Stimulated activated naive CD8-positive, alpha-beta T cell treated with anti-CD3 and anti-CD28 coated beads, Interleukin-15, Interleukin-2, amounts not matched to agents 100 ng/mL and 50 ng/mL, for 24 hours (primary cell): ENCODE measurements at regions not wholly inside any gene's neighbourhood (a gene's known extent, or its start where the extent isn't known, plus 50 kb on each side); places are given as distances from the start of the nearest gene placed in this dataset.

Experiments used
- H3K27ac Mint-ChIP-seq: one replicate; pipeline ENCODE4 v1.8.0; 2021; ENCODE audit warnings: mild to moderate bottlenecking, mixed read lengths
- H3K27me3 Mint-ChIP-seq: one replicate; pipeline ENCODE4 v1.8.0; 2021; ENCODE audit warnings: mixed read lengths
- H3K36me3 Mint-ChIP-seq: one replicate; pipeline ENCODE4 v1.8.0; 2021; ENCODE audit warnings: low read depth, mixed read lengths
- H3K4me1 Mint-ChIP-seq: one replicate; pipeline ENCODE4 v1.8.0; 2021; ENCODE audit warnings: low read depth, mixed read lengths
- H3K4me3 Mint-ChIP-seq: one replicate; pipeline ENCODE4 v1.8.0; 2021; ENCODE audit warnings: mild to moderate bottlenecking, mixed read lengths
- H3K9me3 Mint-ChIP-seq: one replicate; pipeline ENCODE4 v1.8.0; 2021; ENCODE audit warnings: mixed read lengths

GRCh38 chr13:85603735-85604134 lies 195.5 kb downstream of the SLITRK6 start:
- Mint-ChIP-seq H3K27ac (no peak overlapping the region), H3K27me3 (no peaks in the 10 kb centered on the region), H3K4me1 (no peaks in the 10 kb centered on the region), H3K9me3 (peaks cover 13% of the 10 kb centered on the region), H3K4me3 (no peak overlapping the region), H3K36me3 (no peaks in the 10 kb centered on the region)

DNA sequence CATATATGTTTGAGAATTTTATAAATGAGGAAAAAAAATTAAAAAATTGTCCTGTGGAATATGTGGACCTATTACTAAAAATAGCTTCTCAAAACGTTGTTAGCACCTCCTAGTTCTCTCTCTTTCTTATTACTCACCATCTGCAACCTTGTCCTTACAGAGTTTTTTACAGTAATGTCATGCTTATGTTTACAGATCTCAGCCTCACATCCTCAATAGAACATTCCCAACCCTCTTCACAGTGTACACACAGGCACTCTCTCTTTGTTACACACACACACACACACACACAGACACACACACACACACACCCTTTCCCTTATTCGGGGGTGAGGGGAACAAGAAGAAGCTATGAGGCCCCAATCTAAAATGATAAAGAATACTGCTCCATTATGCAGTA lies 197.7 kb downstream of the SLITRK6 start:
- H3K4me1 Mint-ChIP-seq, result no peaks in the 10 kb centered on the region
- H3K4me3 Mint-ChIP-seq, result no peak overlapping the region
- peaks cover 13% of the 10 kb centered on the region for H3K9me3 Mint-ChIP-seq
- H3K27me3 Mint-ChIP-seq, result no peaks in the 10 kb centered on the region
- H3K36me3 Mint-ChIP-seq, result no peaks in the 10 kb centered on the region
- H3K27ac Mint-ChIP-seq, result no peak overlapping the region

GRCh38 chr13:85597790-85598500 lies 201.3 kb downstream of the SLITRK6 start:
- H3K4me3 Mint-ChIP-seq, result no peak overlapping the region

DNA sequence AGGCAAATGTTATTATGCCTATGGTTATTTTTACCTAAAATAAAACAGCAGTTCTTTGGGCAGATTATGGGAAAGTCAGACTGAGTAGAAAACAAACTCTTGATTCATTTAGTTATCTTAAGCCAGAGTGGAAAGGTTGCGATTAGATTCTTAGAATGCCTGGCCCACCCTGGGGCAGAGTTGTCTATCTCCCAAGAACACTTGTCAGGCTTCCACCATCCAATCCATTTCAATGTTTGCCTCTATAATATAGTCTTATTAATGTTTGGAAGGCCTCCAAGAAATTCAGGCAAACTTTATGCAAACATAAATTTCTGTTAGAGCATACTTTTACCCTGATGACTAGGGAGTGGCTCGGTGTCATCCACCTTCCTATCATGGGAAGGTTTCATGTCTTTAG lies 207.0 kb downstream of the SLITRK6 start:
- Mint-ChIP-seq H3K27me3 (no peaks in the 10 kb centered on the region), H3K36me3 (no peaks in the 10 kb centered on the region), H3K4me3 (no peak overlapping the region), H3K9me3 (peaks cover 3% of the 10 kb centered on the region), H3K27ac (no peak overlapping the region), H3K4me1 (no peaks in the 10 kb centered on the region)

More at GRCh38 chr13:85597790-85598500, 201.3 kb downstream of the SLITRK6 start:
- H3K27ac Mint-ChIP-seq, result no peak overlapping the region
- no peaks in the 10 kb centered on the region for H3K27me3 Mint-ChIP-seq
- peaks cover 4% of the 10 kb centered on the region for H3K9me3 Mint-ChIP-seq
- H3K36me3 Mint-ChIP-seq, result no peaks in the 10 kb centered on the region
- no peaks in the 10 kb centered on the region for H3K4me1 Mint-ChIP-seq

DNA sequence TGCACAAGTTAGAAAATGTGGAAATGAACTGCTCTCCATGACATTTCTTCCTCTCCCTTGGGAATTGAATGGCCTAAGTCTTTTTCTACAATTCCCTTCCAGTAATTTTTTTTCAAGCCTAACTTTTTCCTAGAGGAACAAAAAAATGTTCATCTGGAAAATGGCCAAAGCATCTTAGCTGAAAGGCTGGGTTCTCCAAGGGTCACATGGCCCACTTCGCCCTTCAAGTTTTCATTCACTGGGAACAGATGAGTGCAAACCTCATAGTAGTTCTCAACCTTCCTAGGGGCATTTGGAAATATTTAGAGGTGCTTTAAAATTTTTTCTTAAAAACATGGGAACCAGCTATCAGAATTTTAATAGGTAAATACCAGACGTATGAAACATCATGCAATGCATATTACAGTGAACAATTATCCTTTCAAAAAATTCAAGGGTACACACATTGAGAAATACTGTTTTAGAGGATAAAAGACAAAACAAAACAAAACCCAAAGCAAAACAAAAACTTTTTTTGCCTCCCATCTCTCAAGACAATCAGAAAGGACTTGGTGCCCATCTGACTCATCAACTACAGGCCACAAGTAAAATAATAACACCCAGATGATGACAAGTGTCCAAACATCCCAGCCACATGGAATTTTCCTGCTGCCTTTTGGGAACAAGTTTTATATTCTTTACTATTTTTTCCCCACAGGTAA lies 208.8 kb downstream of the SLITRK6 start:
- H3K27me3 Mint-ChIP-seq, result no peaks in the 10 kb centered on the region
- H3K9me3 Mint-ChIP-seq, result peaks cover 6% of the 10 kb centered on the region
- no peak overlapping the region for H3K27ac Mint-ChIP-seq
- H3K4me1 Mint-ChIP-seq, result no peaks in the 10 kb centered on the region
- no peak overlapping the region for H3K4me3 Mint-ChIP-seq
- no peaks in the 10 kb centered on the region for H3K36me3 Mint-ChIP-seq

DNA sequence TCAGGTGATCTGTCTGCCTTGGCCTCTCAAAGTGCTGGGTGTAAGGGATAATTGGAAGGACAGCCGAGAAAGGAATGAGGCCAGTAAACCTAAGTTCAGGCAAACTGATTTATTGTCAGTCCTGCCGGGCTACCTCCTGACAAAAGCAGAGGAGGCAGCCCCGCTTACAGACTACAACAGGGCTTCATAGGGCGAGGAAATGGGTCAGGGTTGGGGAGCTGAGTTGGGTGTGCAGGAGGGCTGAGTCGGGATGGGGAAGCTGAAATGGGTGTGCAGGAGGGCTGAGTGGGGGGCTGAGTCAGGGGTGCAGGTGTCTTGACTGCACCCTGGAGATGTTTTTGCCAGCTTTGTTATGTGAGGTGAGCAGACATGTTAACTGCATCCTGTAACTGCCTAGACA lies 210.2 kb downstream of the SLITRK6 start:
- Mint-ChIP-seq H3K4me3 (no peak overlapping the region), H3K9me3 (peaks cover 6% of the 10 kb centered on the region), H3K27me3 (no peaks in the 10 kb centered on the region), H3K27ac (no peak overlapping the region), H3K36me3 (no peaks in the 10 kb centered on the region), H3K4me1 (no peaks in the 10 kb centered on the region)

DNA sequence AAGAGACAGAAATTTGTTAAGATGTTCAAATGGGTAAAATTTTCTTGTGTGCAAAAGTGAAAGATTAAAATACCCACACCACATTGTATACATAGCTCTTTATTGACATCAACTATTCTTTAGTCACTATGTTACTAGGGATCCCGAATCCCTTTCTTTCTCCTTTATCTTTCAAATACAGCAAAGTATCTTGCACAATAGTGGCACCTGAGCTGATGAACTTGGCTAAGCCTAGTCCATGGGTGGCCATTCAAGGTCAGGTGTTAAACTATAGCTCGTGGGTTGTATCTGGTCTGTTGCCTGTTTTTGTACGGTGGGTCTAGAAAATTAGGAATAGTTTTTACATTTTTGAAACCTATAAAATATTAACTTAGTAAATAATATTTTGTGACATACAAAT lies 210.9 kb downstream of the SLITRK6 start:
- Mint-ChIP-seq H3K9me3 (peaks cover 6% of the 10 kb centered on the region), H3K4me1 (no peaks in the 10 kb centered on the region), H3K4me3 (no peak overlapping the region), H3K36me3 (no peaks in the 10 kb centered on the region), H3K27me3 (no peaks in the 10 kb centered on the region), H3K27ac (no peak overlapping the region)

DNA sequence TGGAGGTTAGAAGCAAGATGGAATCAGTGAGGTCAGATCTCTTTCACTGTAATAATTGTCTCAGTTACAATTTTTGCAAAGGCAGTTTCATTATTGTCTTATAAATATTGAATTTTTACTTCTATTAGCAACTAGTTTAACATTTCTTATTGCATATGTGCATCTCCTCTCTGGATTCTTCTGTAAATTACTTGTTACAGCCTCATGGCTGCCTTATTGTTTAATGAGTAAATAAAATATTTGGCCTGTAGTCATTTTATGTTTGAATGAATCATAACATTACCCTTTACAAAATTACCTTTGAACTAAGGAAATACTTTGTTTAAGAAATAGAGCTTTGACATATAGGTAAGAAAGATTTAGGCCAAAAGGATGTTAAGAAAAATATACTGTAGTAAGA lies 212.4 kb downstream of the SLITRK6 start:
- Mint-ChIP-seq H3K4me3 (no peak overlapping the region), H3K9me3 (peaks cover 3% of the 10 kb centered on the region), H3K4me1 (no peaks in the 10 kb centered on the region), H3K27ac (no peak overlapping the region), H3K36me3 (no peaks in the 10 kb centered on the region), H3K27me3 (no peaks in the 10 kb centered on the region)

- Mint-ChIP-seq H3K4me3 (no peak overlapping the region), H3K27ac (no peak overlapping the region), H3K36me3 (no peaks in the 10 kb centered on the region), H3K4me1 (no peaks in the 10 kb centered on the region), H3K9me3 (peaks cover 3% of the 10 kb centered on the region), H3K27me3 (no peaks in the 10 kb centered on the region)
Observed at GRCh38 chr13:85586422-85586831, 212.8 kb downstream of the SLITRK6 start.

GRCh38 chr13:85582890-85583289 lies 216.3 kb downstream of the SLITRK6 start:
- no peaks in the 10 kb centered on the region for H3K36me3 Mint-ChIP-seq
- no peaks in the 10 kb centered on the region for H3K27me3 Mint-ChIP-seq
- peaks cover 3% of the 10 kb centered on the region for H3K9me3 Mint-ChIP-seq
- no peak overlapping the region for H3K4me3 Mint-ChIP-seq
- no peaks in the 10 kb centered on the region for H3K4me1 Mint-ChIP-seq
- H3K27ac Mint-ChIP-seq, result no peak overlapping the region

- Mint-ChIP-seq H3K4me3 (no peak overlapping the region), H3K27me3 (no peaks in the 10 kb centered on the region)
Observed at GRCh38 chr13:85575110-85575509, 224.1 kb downstream of the SLITRK6 start.

DNA sequence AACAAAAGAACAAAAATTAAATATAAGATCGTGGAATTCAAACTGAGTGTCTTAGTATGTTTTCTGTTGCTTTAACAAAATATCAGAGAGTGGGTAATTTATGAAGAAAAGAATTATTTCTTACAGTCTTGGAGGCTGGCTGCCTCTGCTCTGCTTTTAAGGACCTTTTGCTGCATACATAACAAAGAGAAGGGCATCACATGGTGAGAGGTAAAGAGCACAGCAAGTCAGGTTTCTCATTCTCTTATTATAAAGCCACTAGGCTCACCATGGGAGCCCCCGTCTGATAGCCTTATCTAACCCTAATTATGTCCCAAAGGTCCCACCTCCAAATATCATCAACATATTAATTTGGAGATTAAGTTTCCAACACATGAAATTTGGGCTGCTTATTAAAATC lies 231.3 kb downstream of the SLITRK6 start:
- H3K27ac Mint-ChIP-seq, result no peak overlapping the region
- no peaks in the 10 kb centered on the region for H3K27me3 Mint-ChIP-seq
- no peaks in the 10 kb centered on the region for H3K36me3 Mint-ChIP-seq
- no peaks in the 10 kb centered on the region for H3K9me3 Mint-ChIP-seq
- H3K4me3 Mint-ChIP-seq, result no peak overlapping the region
- H3K4me1 Mint-ChIP-seq, result no peaks in the 10 kb centered on the region

More at GRCh38 chr13:85575110-85575509, 224.1 kb downstream of the SLITRK6 start:
- Mint-ChIP-seq H3K36me3 (no peaks in the 10 kb centered on the region), H3K9me3 (no peaks in the 10 kb centered on the region), H3K27ac (no peak overlapping the region), H3K4me1 (no peaks in the 10 kb centered on the region)

DNA sequence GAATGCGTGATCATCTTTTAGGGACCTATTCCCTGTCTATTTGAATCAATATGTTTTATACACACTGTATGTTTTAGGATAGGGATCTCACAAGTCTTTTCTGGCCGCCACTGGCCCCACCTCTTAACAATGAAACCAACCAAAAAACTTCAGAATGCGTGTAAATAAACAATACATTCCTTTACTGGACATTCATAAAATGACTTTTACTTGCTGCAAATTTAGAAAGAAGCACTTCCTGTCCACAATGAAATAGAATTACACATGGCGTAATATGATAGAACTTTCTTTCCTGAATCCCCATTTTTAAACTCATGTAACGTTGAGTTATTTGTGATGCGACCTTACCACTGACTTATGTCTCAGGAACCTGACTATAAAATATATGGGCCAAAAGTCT lies 233.6 kb downstream of the SLITRK6 start:
- H3K4me1 Mint-ChIP-seq, result no peaks in the 10 kb centered on the region
- no peaks in the 10 kb centered on the region for H3K9me3 Mint-ChIP-seq
- no peaks in the 10 kb centered on the region for H3K36me3 Mint-ChIP-seq
- no peaks in the 10 kb centered on the region for H3K27me3 Mint-ChIP-seq
- no peak overlapping the region for H3K27ac Mint-ChIP-seq
- H3K4me3 Mint-ChIP-seq, result no peak overlapping the region

GRCh38 chr13:85564598-85564997 lies 234.6 kb downstream of the SLITRK6 start:
- H3K9me3 Mint-ChIP-seq, result no peaks in the 10 kb centered on the region
- no peaks in the 10 kb centered on the region for H3K4me1 Mint-ChIP-seq
- H3K27me3 Mint-ChIP-seq, result no peaks in the 10 kb centered on the region
- no peaks in the 10 kb centered on the region for H3K36me3 Mint-ChIP-seq
- no peak overlapping the region for H3K4me3 Mint-ChIP-seq
- no peak overlapping the region for H3K27ac Mint-ChIP-seq

- H3K27me3 Mint-ChIP-seq, result no peaks in the 10 kb centered on the region
- H3K9me3 Mint-ChIP-seq, result no peaks in the 10 kb centered on the region
- H3K36me3 Mint-ChIP-seq, result no peaks in the 10 kb centered on the region
- no peak overlapping the region for H3K27ac Mint-ChIP-seq
- H3K4me1 Mint-ChIP-seq, result no peaks in the 10 kb centered on the region
- H3K4me3 Mint-ChIP-seq, result no peak overlapping the region
Observed at GRCh38 chr13:85562282-85562681, 236.9 kb downstream of the SLITRK6 start.
